NCI-H82 treated with DMSO at 0.1 percent for 48 hours (cell line): ENCODE measurements at regions not wholly inside any gene's neighbourhood (a gene's known extent, or its start where the extent isn't known, plus 50 kb on each side); places are given as distances from the start of the nearest gene placed in this dataset.
"Not testable (repeated sequence)": the region's sequence is repeated elsewhere in the genome, so short reads cannot be mapped to it uniquely, and the experiment has no call there.

Source experiments
- DNase-seq: peaks from one replicate; lab custom pipeline; 2025; ENCODE audit not compliant: unreplicated experiment; lab: John Stamatoyannopoulos, UW

GRCh38 chr1:195251900-195252299 is 1356.3 kb downstream of the KCNT2 start:
- DNase-seq, result no peak

- DNase-seq, result no peak
Observed at GRCh38 chr1:195243492-195243891, 1364.7 kb downstream of the KCNT2 start.

GRCh38 chr1:195241066-195241465 is 1367.2 kb downstream of the KCNT2 start:
- DNase-seq, result no peak

- no peak for DNase-seq
Observed at GRCh38 chr1:195238313-195238712, 1369.9 kb downstream of the KCNT2 start.

- DNase-seq, result no peak
Observed at GRCh38 chr1:195236991-195237889, 1371.0 kb downstream of the KCNT2 start.

- no peak for DNase-seq
Observed at GRCh38 chr1:195218428-195219212, 1389.6 kb downstream of the KCNT2 start.

- peak; percentile 28 for DNase-seq
Observed at GRCh38 chr1:195202241-195202640, 1406.0 kb downstream of the KCNT2 start.

GRCh38 chr1:195200772-195201171 is 1407.5 kb downstream of the KCNT2 start:
- no peak for DNase-seq

GRCh38 chr1:195197116-195197515 is 1411.1 kb downstream of the KCNT2 start:
- no peak for DNase-seq

- no peak for DNase-seq
Observed at GRCh38 chr1:195195423-195196057, 1412.7 kb downstream of the KCNT2 start.

GRCh38 chr1:195193134-195193533 is 1415.1 kb downstream of the KCNT2 start:
- no peak for DNase-seq

GRCh38 chr1:195188821-195189220 is 1419.4 kb downstream of the KCNT2 start:
- DNase-seq, result no peak

GRCh38 chr1:195186544-195186943 is 1421.7 kb downstream of the KCNT2 start:
- no peak for DNase-seq

GRCh38 chr1:195185736-195186135 is 1422.5 kb downstream of the KCNT2 start:
- no peak for DNase-seq

GRCh38 chr1:195185321-195185720 is 1422.9 kb downstream of the KCNT2 start:
- no peak for DNase-seq

GRCh38 chr1:195173753-195174152 is 1434.5 kb downstream of the KCNT2 start:
- DNase-seq, result no peak

GRCh38 chr1:195159795-195160194 is 1448.4 kb downstream of the KCNT2 start:
- DNase-seq, result not testable (repeated sequence)

- DNase-seq, result no peak
Observed at GRCh38 chr1:195158091-195158490, 1450.1 kb downstream of the KCNT2 start.

- no peak for DNase-seq
Observed at GRCh38 chr1:195153107-195153506, 1455.1 kb downstream of the KCNT2 start.

- no peak for DNase-seq
Observed at GRCh38 chr1:195150768-195151167, 1457.5 kb downstream of the KCNT2 start.

- DNase-seq, result no peak
Observed at GRCh38 chr1:195141294-195141693, 1466.9 kb downstream of the KCNT2 start.

- no peak for DNase-seq
Observed at GRCh38 chr1:195130598-195130997, 1477.6 kb downstream of the KCNT2 start.
